Activated naive CD4-positive, alpha-beta T cell treated with anti-CD3 and anti-CD28 coated beads for 36 hours (primary cell): ENCODE measurements at regions not wholly inside any gene's neighbourhood (a gene's known extent, or its start where the extent isn't known, plus 50 kb on each side); places are given as distances from the start of the nearest gene placed in this dataset.

Source experiments
- CTCF ChIA-PET: fragments of 350-600 bp; sonication (Branson Sonifier 250); formaldehyde crosslinking; loops from one replicate; lab custom pipeline; 2021; ENCODE audit warnings: antibody characterized with exemption; lab: Charles Lee
- DNase-seq: peaks from one replicate; pipeline ENCODE4 v3.0.0-alpha.2; 2020
- H3K27ac Mint-ChIP-seq: one replicate; pipeline ENCODE4 v1.8.0; 2021; ENCODE audit warnings: mild to moderate bottlenecking, mixed read lengths
- H3K27me3 Mint-ChIP-seq: one replicate; pipeline ENCODE4 v1.8.0; 2021; ENCODE audit warnings: low read depth, mixed read lengths
- H3K36me3 Mint-ChIP-seq: one replicate; pipeline ENCODE4 v1.8.0; 2021; ENCODE audit warnings: low read depth, mixed read lengths
- H3K4me1 Mint-ChIP-seq: one replicate; pipeline ENCODE4 v1.8.0; 2021; ENCODE audit warnings: low read depth, mixed read lengths
- H3K4me3 Mint-ChIP-seq: one replicate; pipeline ENCODE4 v1.8.0; 2021; ENCODE audit warnings: mild to moderate bottlenecking, moderate library complexity, mixed read lengths
- H3K9me3 Mint-ChIP-seq: one replicate; pipeline ENCODE4 v1.8.0; 2021; ENCODE audit warnings: mixed read lengths
- intact Hi-C: fragments of 100-400 bp; cut with micrococcal nuclease; formaldehyde crosslinking; loops from one replicate; pipeline ENCODE4 v1.15.1; 2023

DNA sequence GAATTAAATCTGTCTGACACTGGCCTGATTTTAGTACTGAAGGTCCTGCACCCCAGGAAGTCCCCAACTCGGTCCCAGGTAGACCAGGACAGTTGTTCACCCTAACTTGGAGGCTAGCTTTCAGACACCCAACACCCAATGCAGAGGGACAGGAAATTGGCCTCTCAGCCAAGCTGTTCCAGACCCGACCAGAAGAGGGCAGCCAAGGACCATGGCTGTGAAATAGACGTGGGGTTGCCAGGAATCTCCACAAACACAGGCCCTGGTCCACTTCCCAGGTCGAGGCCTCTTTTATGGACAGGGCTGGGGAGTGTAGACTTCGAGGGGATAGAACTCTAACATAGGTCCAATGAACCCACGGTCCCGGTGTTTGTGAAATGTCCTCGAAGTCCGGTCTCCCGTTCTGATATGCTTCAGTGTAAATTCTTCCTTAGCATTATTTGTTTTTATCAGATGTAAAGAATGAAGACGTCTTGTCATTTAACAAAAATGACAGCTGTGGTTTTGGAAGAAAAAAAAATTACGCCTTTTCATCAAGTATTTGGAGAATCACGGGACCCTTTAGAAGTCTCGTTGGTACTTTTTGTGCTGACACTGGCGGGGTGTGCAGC, 260.3 kb upstream of the ADAMTS16 start:
- H3K4me1 Mint-ChIP-seq: no peaks in the 10 kb centered on the region
- intact Hi-C loops: loop anchor here (5.0 kb wide), 1 partner anchor 63 kb away; no protein-coding TSS in a partner anchor
- peak; percentile 49 for DNase-seq

DNA sequence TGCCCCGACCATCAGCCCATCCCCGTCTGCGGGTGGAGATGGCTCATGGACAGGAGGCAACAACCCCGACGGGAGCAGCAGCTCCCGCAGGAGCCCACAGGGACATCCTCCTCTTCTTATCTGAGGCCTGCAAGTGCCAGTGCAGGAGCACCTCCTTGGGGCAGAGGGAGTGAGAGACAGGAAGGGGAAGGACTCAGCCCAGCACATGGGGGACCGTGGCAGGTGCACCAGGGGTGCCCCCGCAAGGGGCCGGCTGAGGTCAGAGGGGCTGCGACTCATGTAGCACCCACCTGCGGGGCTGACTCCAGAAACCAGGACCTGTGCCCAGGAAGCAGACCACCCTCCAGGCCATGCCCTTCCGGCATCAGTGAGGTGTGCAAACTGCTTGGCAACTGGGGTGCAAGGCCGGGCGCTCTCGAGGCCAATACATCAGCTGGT, 259.8 kb upstream of the ADAMTS16 start:
- Mint-ChIP-seq H3K4me1 (no peaks in the 10 kb centered on the region), H3K4me3 (no peak overlapping the region), H3K36me3 (no peaks in the 10 kb centered on the region), H3K27ac (no peak overlapping the region), H3K9me3 (no peaks in the 10 kb centered on the region), H3K27me3 (no peaks in the 10 kb centered on the region)
- CTCF ChIA-PET: interaction anchor here (0.8 kb wide), 1 partner anchor 21 kb away, joined by 3 read pairs; no protein-coding TSS in a partner anchor
- no peak for DNase-seq
- intact Hi-C loops: no loop called here

More for the DNA sequence above, 260.3 kb upstream of the ADAMTS16 start:
- Mint-ChIP-seq H3K27ac (no peak overlapping the region), H3K27me3 (no peaks in the 10 kb centered on the region), H3K9me3 (no peaks in the 10 kb centered on the region), H3K4me3 (no peak overlapping the region), H3K36me3 (no peaks in the 10 kb centered on the region)
- CTCF ChIA-PET: interaction anchor here (0.6 to 0.8 kb wide), 3 partner anchors 12 to 294 kb away, joined by 3 read pairs; no protein-coding TSS in a partner anchor

DNA sequence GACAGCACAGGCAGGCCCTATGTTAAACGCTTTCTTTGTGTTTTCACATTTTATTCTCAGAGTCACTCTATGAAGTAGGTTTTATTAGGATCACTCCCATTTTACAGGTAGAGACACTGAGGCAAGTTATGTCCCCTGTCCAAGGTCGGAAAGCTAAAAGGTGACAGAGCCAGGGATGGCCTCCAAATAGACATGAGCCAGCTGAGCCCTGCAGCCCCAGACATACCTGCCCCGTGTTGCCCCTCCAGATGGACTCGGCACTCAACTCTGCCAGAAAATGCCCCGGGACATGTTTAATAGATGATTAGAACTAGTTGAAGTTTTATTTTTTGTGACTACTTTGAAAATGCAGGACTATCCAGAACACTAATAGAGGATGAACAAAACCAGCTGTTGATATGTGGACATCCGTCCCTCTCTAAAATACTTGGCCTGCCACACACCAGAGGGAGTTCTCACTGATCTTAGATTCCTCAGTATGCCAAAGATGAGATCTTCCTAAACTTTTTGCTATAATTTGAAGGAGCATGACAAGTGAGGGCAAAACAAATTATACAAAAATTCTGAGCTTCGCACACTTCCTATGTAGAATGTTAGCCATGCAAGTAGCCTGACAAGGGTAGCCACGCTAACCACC, 258.6 kb upstream of the ADAMTS16 start:
- H3K27ac Mint-ChIP-seq: no peak overlapping the region
- H3K9me3 Mint-ChIP-seq: no peaks in the 10 kb centered on the region
- CTCF ChIA-PET: interaction anchor here (1.1 kb wide), 1 partner anchor 13 kb away, joined by 4 read pairs; no protein-coding TSS in a partner anchor
- H3K36me3 Mint-ChIP-seq: no peaks in the 10 kb centered on the region
- H3K27me3 Mint-ChIP-seq: no peaks in the 10 kb centered on the region
- no peak overlapping the region for H3K4me3 Mint-ChIP-seq
- no peak for DNase-seq
- intact Hi-C loops: no loop called here
- H3K4me1 Mint-ChIP-seq: no peaks in the 10 kb centered on the region

DNA sequence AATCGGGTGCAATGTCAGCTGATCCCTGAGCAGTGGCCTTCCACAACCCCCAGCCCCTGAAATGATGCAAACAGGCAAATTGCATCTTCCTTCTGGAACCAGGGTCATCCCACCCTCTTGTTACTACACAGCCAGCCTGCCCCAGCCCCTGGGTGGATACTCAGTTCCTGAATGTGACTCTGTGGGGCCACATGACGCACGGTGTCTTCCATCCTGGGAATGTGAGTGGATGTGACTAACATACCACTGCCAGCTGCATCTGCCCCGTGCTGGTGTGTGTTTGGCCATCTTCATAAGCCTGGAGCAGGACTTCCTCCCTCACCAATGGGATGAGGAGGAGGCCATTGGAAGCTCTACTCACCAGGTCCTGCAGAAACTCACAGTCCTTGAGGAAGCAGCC, 257.9 kb upstream of the ADAMTS16 start:
- Mint-ChIP-seq H3K36me3 (no peaks in the 10 kb centered on the region), H3K4me3 (no peak overlapping the region), H3K27me3 (no peaks in the 10 kb centered on the region), H3K9me3 (peaks cover 3% of the 10 kb centered on the region), H3K4me1 (no peaks in the 10 kb centered on the region), H3K27ac (no peak overlapping the region)
- no peak for DNase-seq
- CTCF ChIA-PET: interaction anchor here (0.9 to 1.1 kb wide), 2 partner anchors 14 to 59 kb away, joined by 3 to 4 read pairs; no protein-coding TSS in a partner anchor
- intact Hi-C loops: no loop called here

DNA sequence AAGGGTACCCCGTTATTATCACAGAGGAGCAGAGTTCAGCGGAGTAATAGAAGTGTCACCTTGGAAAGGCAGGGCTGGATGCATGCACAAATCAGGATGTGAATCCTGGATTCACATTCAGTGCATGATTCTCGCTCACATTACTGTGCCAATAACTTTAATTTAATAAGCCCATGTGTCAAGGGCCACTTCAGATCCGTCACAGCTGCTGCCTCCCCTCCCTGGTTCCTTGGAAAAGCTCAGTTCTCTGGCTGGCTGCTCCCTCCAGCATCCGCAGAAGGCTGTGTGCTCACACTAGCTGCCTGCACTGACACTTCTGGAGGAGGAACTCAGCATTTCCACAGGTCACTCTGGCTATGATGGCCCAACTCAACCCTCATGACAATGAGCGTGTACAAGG, 256.8 kb upstream of the ADAMTS16 start:
- H3K27me3 Mint-ChIP-seq: no peaks in the 10 kb centered on the region
- H3K9me3 Mint-ChIP-seq: peaks cover 3% of the 10 kb centered on the region

DNA sequence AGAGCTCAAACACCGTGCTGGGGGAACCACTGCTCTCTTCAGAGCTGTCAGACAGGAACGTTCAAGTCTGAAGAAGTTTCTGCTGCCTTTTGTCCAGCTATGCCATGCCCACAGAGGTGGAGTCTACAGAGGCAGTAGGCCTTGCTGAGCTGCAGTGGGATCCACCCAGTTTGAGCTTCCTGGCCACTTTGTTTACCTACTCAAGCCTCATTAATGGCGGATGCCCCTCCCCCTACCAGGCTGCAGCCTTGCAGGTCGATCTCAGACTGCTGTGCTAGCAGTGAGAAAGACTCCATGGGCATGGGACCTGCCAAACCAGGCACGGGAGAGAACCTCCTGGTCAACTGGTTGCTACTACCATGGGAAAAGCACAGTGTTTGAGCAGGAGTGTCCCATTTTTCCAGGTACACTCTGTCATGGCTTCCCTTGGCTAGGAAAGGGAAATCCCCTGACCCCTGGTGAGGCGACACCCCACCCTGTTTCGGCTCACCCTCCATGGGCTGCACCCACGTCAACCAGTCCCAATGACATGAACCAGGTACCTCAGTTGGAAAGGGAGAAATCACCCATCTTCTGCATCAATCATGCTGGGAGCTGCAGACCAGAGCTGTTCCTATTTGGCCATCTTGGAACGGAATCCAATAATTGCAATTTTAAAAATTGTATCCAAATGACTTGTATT, 246.9 kb upstream of the ADAMTS16 start:
- Mint-ChIP-seq H3K4me3 (no peak overlapping the region), H3K27me3 (peaks cover 3% of the 10 kb centered on the region), H3K9me3 (peaks cover 6% of the 10 kb centered on the region), H3K4me1 (no peaks in the 10 kb centered on the region), H3K27ac (no peak overlapping the region), H3K36me3 (peaks cover 1% of the 10 kb centered on the region)
- CTCF ChIA-PET: no interaction called here
- intact Hi-C loops: no loop called here
- no peak for DNase-seq

More for the DNA sequence above, 256.8 kb upstream of the ADAMTS16 start:
- intact Hi-C loops: no loop called here
- no peak overlapping the region for H3K27ac Mint-ChIP-seq
- CTCF ChIA-PET: no interaction called here
- no peaks in the 10 kb centered on the region for H3K4me1 Mint-ChIP-seq
- no peak overlapping the region for H3K4me3 Mint-ChIP-seq
- H3K36me3 Mint-ChIP-seq: no peaks in the 10 kb centered on the region
- no peak for DNase-seq

DNA sequence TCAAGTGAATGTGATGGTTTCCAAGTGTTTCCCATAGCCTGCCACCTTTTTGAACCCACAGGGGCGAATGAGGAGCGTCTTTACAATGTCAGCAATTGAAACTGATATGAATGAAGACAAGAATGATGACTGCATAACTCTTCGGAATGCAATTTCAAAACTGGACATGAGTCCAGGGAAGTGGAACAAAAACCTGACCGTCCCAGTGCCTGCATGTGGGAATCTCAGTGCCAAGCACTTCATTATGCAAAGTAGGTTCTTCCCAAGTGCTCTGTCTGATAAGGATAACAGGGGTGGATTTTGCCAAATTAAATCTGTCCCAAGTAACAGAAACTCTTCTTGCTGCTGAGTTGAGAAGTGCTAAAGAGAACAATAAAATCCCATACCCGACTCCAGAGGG, 243.8 kb upstream of the ADAMTS16 start:
- intact Hi-C loops: no loop called here
- CTCF ChIA-PET: no interaction called here
- no peak for DNase-seq
- no peak overlapping the region for H3K27ac Mint-ChIP-seq
- peaks cover 3% of the 10 kb centered on the region for H3K27me3 Mint-ChIP-seq
- H3K9me3 Mint-ChIP-seq: peaks cover 3% of the 10 kb centered on the region
- H3K4me3 Mint-ChIP-seq: no peak overlapping the region
- no peaks in the 10 kb centered on the region for H3K4me1 Mint-ChIP-seq
- no peaks in the 10 kb centered on the region for H3K36me3 Mint-ChIP-seq

DNA sequence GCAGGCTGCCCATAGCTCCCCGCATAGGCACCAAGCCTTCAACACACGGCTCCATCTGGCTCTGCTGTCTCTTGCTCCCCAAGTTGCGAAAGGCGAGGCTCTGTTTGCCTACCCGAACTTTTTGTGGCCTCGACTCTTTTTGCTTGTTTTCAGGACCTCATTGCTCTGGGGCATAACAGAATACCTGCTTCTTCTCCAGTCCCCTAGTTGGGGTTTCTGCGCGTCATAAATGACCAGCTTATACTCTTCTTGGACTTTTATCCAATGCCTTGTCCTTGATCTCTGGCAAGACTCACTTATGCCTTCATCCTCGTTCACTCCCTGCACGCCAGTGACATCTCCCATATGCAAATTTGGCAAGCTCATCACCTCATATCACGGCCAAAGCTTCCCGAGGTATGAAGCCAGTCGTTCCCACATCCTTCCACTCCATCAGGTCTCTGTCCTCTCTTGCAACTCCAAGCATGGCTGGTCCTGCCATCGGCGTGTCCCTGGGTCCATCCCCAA, 238.8 kb upstream of the ADAMTS16 start:
- Mint-ChIP-seq H3K4me1 (no peaks in the 10 kb centered on the region), H3K27me3 (peaks cover 2% of the 10 kb centered on the region), H3K4me3 (no peak overlapping the region), H3K9me3 (no peaks in the 10 kb centered on the region), H3K36me3 (no peaks in the 10 kb centered on the region), H3K27ac (no peak overlapping the region)
- intact Hi-C loops: no loop called here
- DNase-seq: no peak
- CTCF ChIA-PET: interaction anchor here (0.5 kb wide), 1 partner anchor 442 kb away, joined by 4 read pairs; no protein-coding TSS in a partner anchor

DNA sequence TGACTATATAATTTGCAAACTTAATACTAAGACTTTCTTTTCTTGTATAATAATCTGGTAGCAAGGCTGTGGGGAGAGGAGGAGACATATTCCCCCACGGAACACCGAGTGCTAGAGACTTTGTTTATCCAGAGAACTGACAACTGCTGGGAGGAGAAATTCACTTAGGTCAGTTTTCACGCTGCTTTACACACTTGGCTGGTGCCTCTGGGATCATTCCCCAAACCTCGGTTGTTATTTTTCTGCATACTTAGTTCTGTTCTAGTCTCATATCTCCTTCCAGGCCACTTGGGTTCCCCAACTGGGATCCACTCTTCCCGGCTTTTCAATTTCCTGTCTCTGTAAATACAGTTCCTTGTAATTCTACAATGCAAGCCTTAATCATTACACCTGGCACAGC, 238.2 kb upstream of the ADAMTS16 start:
- no peak for DNase-seq
- H3K4me3 Mint-ChIP-seq: no peak overlapping the region
- CTCF ChIA-PET: no interaction called here
- H3K36me3 Mint-ChIP-seq: no peaks in the 10 kb centered on the region
- H3K27me3 Mint-ChIP-seq: peaks cover 2% of the 10 kb centered on the region
- H3K27ac Mint-ChIP-seq: no peak overlapping the region
- H3K4me1 Mint-ChIP-seq: no peaks in the 10 kb centered on the region
- no peaks in the 10 kb centered on the region for H3K9me3 Mint-ChIP-seq
- intact Hi-C loops: no loop called here

DNA sequence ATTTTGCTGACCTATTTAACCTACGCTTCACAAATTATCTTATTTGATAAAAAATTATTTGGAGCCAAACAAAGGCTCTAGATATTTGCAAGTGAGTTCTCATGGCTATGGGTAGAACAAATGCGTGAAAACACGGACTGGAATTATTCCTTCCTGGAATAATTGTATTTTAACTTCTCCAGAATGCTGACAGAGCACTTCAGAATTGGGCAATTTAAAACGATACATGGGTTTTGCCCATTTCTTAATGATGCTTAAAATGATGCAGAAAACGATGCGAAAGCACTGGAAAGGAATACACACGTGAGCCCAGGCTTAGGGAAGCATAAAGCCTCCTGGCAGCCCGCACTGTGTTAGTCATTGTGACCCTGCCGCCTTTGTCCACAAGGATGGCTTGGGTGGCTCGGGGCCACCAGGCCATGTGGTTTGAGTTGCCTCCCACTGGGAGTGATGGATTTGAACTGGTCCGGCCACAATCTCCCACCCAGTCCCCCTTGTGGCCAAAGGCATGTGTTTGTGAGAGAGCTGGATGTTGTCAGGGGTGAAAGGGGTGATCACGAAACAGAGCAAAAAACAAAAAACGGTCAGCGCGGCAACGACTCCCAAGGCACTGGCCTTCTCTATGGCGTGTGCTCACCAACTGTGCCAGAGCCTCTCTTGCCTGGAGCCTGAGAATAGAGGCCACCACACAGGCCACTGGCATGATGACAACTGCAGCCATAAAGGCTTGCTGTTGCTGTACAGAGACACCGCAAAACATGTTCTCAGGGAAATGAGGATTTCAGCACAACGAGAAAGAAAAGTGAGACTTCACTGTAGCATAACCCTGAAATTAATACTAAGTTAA, 234.2 kb upstream of the ADAMTS16 start:
- no peaks in the 10 kb centered on the region for H3K36me3 Mint-ChIP-seq
- intact Hi-C loops: no loop called here
- no peak overlapping the region for H3K4me3 Mint-ChIP-seq

DNA sequence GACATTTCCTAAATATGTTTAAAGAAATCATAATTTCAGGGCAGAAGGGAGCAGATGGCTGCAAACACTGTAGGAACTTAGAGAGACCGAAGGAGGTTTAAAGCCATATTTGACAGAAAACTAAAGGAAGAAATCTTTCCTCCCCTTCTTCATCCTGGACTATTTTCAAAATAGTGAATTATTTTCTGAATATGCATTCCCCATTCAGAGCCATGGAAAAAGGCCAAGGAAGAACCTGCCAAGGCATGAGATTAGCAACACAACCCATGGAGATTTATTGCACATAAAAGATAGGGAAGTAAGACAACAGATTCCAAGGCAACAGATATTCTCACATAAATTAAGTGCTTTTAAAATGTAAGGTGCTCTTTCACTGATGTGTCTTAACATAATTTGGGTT, 233.3 kb upstream of the ADAMTS16 start:
- peaks cover 3% of the 10 kb centered on the region for H3K9me3 Mint-ChIP-seq
- intact Hi-C loops: no loop called here

More for the DNA sequence above, 234.2 kb upstream of the ADAMTS16 start:
- DNase-seq: no peak
- no peaks in the 10 kb centered on the region for H3K9me3 Mint-ChIP-seq
- no peaks in the 10 kb centered on the region for H3K4me1 Mint-ChIP-seq
- CTCF ChIA-PET: interaction anchor here (0.7 kb wide), 1 partner anchor 1355 kb away, joined by 4 read pairs; no protein-coding TSS in a partner anchor
- H3K27me3 Mint-ChIP-seq: no peaks in the 10 kb centered on the region
- no peak overlapping the region for H3K27ac Mint-ChIP-seq

More for the DNA sequence above, 233.3 kb upstream of the ADAMTS16 start:
- H3K27ac Mint-ChIP-seq: no peak overlapping the region
- no peak for DNase-seq
- no peaks in the 10 kb centered on the region for H3K36me3 Mint-ChIP-seq
- no peaks in the 10 kb centered on the region for H3K27me3 Mint-ChIP-seq
- H3K4me3 Mint-ChIP-seq: no peak overlapping the region
- CTCF ChIA-PET: interaction anchor here (0.7 kb wide), 1 partner anchor 1354 kb away, joined by 4 read pairs; no protein-coding TSS in a partner anchor
- H3K4me1 Mint-ChIP-seq: no peaks in the 10 kb centered on the region
